PC-9 (cell line): ENCODE measurements at regions not wholly inside any gene's neighbourhood (a gene's known extent, or its start where the extent isn't known, plus 50 kb on each side); places are given as distances from the start of the nearest gene placed in this dataset.

Source experiments
- CTCF ChIP-seq: fragments of 200-600 bp; sonication (generic); conservative IDR thresholded peaks from 2 replicates; pipeline ENCODE4 v1.6.1; 2017; ENCODE audit warnings: mixed run types, antibody characterized with exemption, mild to moderate bottlenecking, moderate library complexity
- EZH2 ChIP-seq: fragments of 200-600 bp; sonication (generic); IDR thresholded peaks from 2 replicates; pipeline ENCODE4 v1.8.0; 2017; ENCODE audit warnings: antibody characterized with exemption, low read depth

DNA sequence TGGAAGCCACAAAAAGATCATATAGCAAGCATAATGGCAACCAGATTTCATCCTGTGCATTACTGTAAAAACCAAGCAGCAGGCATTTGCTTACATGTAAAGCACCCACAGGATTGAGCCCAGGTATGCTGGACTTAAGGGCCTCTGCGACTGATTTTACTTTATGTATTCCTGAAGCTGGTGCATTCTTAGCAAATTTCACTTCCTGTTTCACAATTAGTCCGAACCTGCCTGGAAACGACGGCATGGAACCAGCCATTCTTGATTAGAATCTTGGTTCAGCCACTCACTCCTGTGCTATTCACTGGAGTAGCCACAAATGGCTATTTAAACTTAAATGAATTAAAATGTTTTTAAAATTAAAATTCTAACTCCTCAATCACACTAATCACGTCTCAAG is 239.2 kb downstream of the NUAK1 start:
- TF ChIP-seq CTCF = no peak
- TF ChIP-seq EZH2 = no peak
